ENCODE measurements at regions not wholly inside any gene's neighbourhood (a gene's known extent, or its start where the extent isn't known, plus 50 kb on each side); places are given as distances from the start of the nearest gene placed in this dataset.

DNA sequence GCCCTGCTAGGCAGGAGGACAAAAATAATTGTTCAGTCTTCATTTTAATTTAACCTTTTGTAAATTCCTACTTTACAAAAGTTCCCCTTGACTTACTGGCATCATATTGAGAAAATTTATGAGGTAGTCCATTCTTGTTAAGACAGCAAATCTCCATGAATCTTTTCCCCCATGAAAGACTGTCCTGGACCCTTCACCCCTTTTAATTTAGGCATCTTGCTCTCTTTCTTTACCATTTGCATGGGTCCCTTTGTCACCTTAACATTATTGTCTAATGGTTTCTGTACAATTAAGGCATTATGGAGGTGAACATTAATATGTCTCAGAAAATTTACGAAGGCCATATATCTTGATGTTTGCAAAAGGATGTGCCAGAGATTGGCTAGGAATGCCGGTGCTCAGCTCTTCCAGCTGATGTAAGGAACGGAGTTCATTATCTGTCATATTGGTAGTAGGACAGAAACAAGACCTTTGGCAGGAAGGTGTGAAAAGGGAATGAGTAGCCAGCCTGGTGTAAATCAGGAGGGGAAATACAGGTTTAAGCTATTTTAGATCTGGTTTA lies 382.8 kb upstream of the TSHZ2 start:
- TF ChIP-seq, protein P1, sequence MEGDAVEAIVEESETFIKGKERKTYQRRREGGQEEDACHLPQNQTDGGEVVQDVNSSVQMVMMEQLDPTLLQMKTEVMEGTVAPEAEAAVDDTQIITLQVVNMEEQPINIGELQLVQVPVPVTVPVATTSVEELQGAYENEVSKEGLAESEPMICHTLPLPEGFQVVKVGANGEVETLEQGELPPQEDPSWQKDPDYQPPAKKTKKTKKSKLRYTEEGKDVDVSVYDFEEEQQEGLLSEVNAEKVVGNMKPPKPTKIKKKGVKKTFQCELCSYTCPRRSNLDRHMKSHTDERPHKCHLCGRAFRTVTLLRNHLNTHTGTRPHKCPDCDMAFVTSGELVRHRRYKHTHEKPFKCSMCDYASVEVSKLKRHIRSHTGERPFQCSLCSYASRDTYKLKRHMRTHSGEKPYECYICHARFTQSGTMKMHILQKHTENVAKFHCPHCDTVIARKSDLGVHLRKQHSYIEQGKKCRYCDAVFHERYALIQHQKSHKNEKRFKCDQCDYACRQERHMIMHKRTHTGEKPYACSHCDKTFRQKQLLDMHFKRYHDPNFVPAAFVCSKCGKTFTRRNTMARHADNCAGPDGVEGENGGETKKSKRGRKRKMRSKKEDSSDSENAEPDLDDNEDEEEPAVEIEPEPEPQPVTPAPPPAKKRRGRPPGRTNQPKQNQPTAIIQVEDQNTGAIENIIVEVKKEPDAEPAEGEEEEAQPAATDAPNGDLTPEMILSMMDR (conservative IDR thresholded peaks at IDR 0.05; ENCODE audit: low read depth, low read length) = no peak
- TF ChIP-seq EZH2 (IDR thresholded peaks at IDR 0.05; ENCODE audit: low read length, unreplicated experiment) = no peak
